HG03066 (cell line): ENCODE measurements at regions not wholly inside any gene's neighbourhood (a gene's known extent, or its start where the extent isn't known, plus 50 kb on each side); places are given as distances from the start of the nearest gene placed in this dataset.
"Not testable (repeated sequence)": the region's sequence is repeated elsewhere in the genome, so short reads cannot be mapped to it uniquely, and the experiment has no call there.

Experiments used
- ATAC-seq: cut with Tn5 transposase; IDR thresholded peaks from one replicate; pipeline ENCODE4 v1.9.1; 2021; ENCODE audit warnings: low read depth; ENCODE audit not compliant: unreplicated experiment

- ATAC-seq: no peak
Measured at GRCh38 chr17:33954597-33954996, 300.5 kb upstream of the CCL2 start.

- ATAC-seq: no peak
Measured at GRCh38 chr17:33955461-33955860, 299.6 kb upstream of the CCL2 start.

GRCh38 chr17:33959098-33959497 lies 296.0 kb upstream of the CCL2 start:
- not testable (repeated sequence) for ATAC-seq

- ATAC-seq: no peak
Measured at GRCh38 chr17:33962857-33963655, 292.0 kb upstream of the CCL2 start.

- peak; percentile 59 for ATAC-seq
Measured at GRCh38 chr17:33964344-33964979, 290.6 kb upstream of the CCL2 start.

- ATAC-seq: no peak
Measured at GRCh38 chr17:33966410-33967059, 288.6 kb upstream of the CCL2 start.

- ATAC-seq: no peak
Measured at GRCh38 chr17:33967608-33968349, 287.3 kb upstream of the CCL2 start.

GRCh38 chr17:33968350-33969044 lies 286.6 kb upstream of the CCL2 start:
- ATAC-seq: peak; percentile 59

- ATAC-seq: no peak
Measured at GRCh38 chr17:33970279-33970678, 284.8 kb upstream of the CCL2 start.

GRCh38 chr17:33972763-33973162 lies 282.3 kb upstream of the CCL2 start:
- ATAC-seq: no peak

GRCh38 chr17:33973491-33973890 lies 281.6 kb upstream of the CCL2 start:
- no peak for ATAC-seq

- ATAC-seq: no peak
Measured at GRCh38 chr17:33974276-33974675, 280.8 kb upstream of the CCL2 start.

GRCh38 chr17:33976831-33977230 lies 278.3 kb upstream of the CCL2 start:
- no peak for ATAC-seq

GRCh38 chr17:33977729-33978514 lies 277.2 kb upstream of the CCL2 start:
- no peak for ATAC-seq

GRCh38 chr17:33978889-33979288 lies 276.2 kb upstream of the CCL2 start:
- no peak for ATAC-seq

GRCh38 chr17:33980193-33980592 lies 274.9 kb upstream of the CCL2 start:
- ATAC-seq: no peak

- no peak for ATAC-seq
Measured at GRCh38 chr17:33981711-33982601, 273.1 kb upstream of the CCL2 start.

GRCh38 chr17:33982909-33983308 lies 272.2 kb upstream of the CCL2 start:
- ATAC-seq: no peak
